NOMO-1 (cell line): ENCODE measurements at regions not wholly inside any gene's neighbourhood (a gene's known extent, or its start where the extent isn't known, plus 50 kb on each side); places are given as distances from the start of the nearest gene placed in this dataset.
"Not testable (repeated sequence)": the region's sequence is repeated elsewhere in the genome, so short reads cannot be mapped to it uniquely, and the experiment has no call there.

ENCODE experiments used
- DNase-seq, 2 experiments: peaks; one replicate each; lab custom pipeline; 2025; ENCODE audit not compliant: unreplicated experiment in 2 of 2; lab: John Stamatoyannopoulos, UW

DNA sequence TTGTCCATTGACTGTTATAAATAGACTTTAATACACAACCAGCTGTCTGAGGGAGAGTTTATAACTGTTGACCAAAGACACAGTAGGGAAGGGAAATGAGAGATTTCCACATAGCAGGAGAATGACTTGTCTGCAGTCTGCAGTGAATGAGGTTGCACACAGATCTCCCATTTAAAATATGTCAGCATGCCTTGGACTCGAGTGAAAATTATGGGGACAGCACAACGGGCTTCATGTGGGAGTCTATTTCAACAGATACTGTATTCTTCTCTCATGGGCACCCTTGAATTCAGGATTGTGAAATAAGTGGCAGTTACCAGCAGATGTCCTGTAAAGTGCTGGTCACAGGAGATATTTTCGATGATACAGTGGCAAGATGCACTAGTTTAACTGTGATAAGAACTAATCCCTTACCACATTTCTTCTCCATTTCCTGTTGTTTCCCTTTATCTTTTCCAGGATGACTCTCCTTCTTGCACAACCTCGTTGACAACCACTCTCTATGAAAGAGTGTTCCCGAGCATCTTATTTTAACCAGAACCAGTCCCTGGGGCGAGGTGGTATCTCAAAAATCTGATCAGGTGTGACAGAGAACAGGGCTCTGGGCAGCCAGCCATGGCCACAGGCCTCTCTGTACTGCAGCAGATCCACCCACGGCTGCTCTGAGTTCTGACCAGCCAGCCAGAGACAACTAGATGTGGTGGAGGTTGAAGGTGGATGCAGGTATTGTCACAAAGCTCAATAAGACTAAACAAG is 51.5 kb upstream of the MAP3K1 start:
- DNase-seq, result peak; percentile 63 to 75

DNA sequence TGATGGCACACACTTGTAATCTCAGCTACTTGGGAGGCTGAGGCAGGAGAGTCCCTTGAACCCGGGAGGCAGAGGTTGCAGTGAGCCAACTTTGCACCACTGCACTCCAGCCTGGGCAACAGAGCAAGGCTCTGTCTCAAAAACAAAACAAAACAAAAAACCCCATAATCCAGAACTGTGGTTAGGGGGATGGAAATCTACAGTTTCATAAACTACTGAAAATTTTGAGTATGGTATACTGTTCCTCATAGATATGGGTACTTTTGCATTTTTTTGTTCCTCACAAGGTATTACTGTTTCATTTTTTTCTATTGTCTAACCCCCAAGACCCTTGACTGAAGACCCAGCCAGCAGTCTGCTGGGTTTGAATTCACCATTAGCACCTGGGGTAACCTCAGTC is 52.2 kb upstream of the MAP3K1 start:
- DNase-seq, result no peak

- DNase-seq, result peak; percentile 40 to 74
Measured at GRCh38 chr5:56761151-56761885, 54.0 kb upstream of the MAP3K1 start.

- DNase-seq, result no peak
Measured at GRCh38 chr5:56760723-56761122, 54.6 kb upstream of the MAP3K1 start.

- no peak for DNase-seq
Measured at GRCh38 chr5:56759521-56760216, 55.7 kb upstream of the MAP3K1 start.

DNA sequence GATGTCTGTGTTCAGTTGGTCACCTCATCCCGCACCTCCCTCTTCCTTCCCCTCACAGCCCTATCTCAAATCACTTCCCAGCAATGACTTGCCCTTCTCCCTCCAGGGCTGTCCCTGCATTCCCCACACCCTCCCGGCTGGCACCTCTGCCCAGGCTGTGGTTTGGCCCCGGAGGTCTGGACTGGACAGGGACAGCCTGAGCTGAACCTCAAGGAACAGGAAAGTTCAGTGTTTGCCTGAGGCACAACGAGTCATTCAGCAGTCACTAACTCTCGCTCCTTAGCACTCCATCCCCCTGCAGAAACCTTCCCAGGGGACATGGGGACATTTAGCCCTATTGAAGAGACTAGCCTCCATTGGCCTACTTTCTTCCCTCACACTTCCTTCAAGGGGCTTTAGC is 58.3 kb upstream of the MAP3K1 start:
- no peak for DNase-seq

DNA sequence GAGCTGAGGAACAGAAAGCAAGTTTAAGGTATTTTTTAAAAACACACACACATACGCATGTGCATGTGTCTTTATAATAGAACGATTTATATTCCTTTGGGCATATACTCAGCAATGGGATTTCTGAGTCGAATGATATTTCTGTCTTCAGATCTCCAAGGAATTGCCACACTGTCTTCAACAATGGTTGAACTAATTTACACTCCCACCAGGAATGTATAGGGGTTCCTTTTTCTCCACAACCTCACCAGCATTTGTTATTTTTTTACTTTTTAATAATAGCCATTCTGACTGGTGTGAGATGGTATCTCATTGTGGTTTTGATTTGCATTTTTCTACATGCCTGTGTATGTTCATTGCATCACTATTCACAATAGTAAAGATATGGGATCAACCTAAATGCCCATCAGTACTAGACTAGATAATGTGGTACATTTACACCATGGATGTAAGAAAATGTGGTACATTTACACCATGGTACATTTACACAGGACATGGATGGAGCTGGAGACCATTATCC is 60.3 kb upstream of the MAP3K1 start:
- DNase-seq, result no peak

GRCh38 chr5:56753588-56753987 is 61.8 kb upstream of the MAP3K1 start:
- not testable (repeated sequence) for DNase-seq

DNA sequence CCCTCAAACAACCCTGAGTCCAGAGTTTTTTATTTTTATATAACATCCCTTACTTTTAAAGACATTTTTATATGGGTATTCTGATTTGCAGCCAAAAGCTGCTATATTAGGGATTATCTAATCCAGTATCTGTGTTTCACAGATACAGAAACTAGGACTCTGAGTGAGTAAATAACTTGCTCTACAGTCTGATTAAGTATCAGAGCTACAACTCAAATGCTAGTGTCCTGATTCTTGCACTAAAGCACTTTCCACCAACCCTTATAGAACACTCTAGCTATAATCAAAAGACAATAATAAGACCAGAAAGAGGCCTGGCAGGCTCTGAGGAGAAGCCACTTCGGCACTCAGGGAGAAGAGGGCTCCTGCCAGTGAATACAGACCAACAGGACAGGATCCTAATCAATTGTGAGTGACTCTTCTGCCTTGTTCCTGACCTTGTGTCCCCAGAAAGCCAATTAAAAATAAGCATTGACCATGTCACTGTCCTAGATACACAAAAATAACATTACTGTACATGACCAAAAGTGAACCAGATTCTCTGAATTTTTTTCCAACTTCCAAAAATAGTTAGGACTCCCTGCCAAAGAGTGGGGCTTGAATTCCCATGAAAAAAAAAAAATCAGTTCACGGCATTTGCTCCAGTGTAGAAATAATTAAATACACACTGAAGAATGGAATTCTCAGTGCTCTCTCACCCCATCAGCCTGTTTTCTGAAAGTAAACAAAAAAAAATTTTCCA is 63.6 kb upstream of the MAP3K1 start:
- no peak for DNase-seq

- no peak for DNase-seq
Measured at GRCh38 chr5:56749842-56750241, 65.5 kb upstream of the MAP3K1 start.

GRCh38 chr5:56746553-56747339 is 68.6 kb upstream of the MAP3K1 start:
- DNase-seq, result no peak

- no peak for DNase-seq
Measured at GRCh38 chr5:56745864-56746263, 69.5 kb upstream of the MAP3K1 start.

DNA sequence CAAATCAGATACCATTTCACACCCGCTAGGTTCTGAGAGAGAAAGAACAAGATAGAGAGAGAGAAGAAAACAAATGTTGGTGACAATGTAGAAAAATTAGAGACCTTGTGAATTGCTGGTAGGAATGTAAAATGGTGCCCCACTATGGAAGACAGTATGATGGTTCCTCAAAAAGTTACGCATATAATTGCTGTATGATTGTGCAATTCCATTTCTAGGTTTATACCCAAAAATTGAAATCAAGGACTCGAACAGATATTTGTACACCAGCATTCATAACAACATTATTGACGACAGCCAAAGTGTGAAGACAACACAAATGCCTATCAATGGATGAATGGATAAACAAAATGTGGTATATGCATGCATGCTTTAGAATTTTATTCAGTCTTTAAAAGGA is 74.5 kb upstream of the MAP3K1 start:
- DNase-seq, result peak in 1 of 2 experiments; percentile 4

DNA sequence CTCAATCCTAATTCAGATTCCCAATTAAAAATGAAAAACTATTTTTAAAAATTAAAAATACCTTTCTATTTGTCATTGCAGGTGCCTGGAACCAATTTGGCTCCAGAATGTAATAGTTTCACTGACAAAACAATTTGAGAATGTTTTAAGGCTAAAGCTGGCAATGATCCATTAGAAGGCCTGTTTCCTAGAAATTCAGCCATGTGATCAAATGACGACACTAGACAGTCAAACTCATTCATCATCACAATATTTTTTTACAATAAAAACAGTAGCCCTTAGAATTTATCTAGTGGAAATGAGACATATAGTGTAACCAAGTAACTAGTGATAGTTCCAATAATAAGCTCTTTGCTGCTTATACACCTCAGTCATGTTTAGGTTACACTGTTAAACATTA is 75.4 kb upstream of the MAP3K1 start:
- DNase-seq, result no peak

DNA sequence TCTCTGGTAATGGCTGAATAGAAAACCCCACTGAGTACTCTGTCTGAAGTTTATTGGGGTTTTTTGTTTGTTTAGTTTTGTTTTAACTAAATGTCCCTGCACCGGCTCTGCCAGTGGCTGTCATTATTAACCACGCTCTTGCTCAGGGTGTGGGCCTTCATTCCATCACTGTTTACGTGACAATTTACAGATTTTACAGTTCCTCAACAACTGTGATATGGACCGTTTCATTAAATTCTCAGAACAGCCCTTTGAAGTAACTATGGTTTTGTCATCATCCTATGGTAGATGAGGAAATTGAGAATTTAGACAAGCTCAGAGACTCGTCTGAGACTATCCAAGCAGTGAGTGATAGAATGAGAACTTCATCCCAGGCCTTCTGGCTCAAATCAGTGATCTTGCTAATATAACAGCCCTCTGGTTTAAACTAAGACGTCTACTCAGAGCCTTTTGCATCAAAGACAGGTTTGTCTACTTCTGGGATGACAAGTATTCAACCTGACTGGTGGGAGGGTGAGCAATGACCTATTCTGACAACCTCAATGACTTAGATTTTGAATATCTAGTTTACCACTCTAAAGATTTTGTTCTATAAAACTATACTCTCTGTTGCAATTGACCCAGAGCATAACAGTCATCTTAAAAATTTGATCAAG is 77.3 kb upstream of the MAP3K1 start:
- DNase-seq, result no peak

- peak; percentile 57 to 62 for DNase-seq
Measured at GRCh38 chr5:56737002-56737621, 78.2 kb upstream of the MAP3K1 start.

DNA sequence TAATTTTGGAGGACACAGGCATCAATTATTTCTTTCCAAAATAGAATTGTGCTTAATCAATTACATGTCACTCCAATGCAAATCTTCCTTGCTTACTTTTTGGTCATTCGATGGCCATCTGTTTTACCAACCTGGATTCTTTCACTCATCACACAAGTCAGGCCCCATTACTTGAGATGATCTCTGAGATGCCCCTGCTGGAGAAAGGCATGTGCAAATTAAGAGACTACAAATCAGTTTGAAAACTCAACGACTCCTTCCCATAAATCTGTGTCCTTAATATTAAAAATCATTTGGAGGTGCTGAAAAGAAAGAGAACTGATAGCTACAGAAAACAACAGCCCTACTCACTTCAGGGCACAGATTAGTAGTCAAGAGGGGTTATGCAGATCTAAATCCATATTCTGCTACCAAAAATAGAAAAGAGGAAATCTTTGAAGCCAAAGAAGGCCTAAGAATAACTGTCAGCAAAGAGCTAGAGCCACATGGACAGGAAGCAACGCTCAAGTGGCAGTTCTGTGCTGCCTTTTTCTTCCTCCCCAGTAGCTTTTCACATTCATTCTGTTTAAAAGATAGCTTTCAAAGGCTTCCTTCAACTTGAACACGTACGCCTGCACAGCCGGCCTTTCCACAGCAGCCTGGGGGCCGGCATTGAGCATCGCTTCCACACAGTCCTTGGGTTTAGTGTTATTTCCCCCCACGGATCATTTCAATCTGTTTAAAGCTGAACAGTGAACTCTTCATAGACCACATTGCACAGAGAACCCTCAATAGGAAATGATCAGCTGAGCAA is 79.3 kb upstream of the MAP3K1 start:
- peak; percentile 85 to 94 for DNase-seq

- no peak for DNase-seq
Measured at GRCh38 chr5:56734091-56734694, 81.2 kb upstream of the MAP3K1 start.
